HCT116 (cell line): ENCODE measurements at regions not wholly inside any gene's neighbourhood (a gene's known extent, or its start where the extent isn't known, plus 50 kb on each side); places are given as distances from the start of the nearest gene placed in this dataset.
"Not testable (repeated sequence)": the region's sequence is repeated elsewhere in the genome, so short reads cannot be mapped to it uniquely, and the experiment has no call there.

Experiments
- ATAC-seq: fragments of 200-7000 bp; cut with Tn5 transposase; 2 replicates; pipeline ENCODE4 v1.9.1; 2020; ENCODE audit warnings: mild to moderate bottlenecking, moderate library complexity
- BruUV-seq: library from RNA; stranded (reverse); fragments of 400-500 nt; replicated peaks from 2 replicates; lab custom pipeline; 2021; lab: Mats Ljungman, UMichigan
- CTCF ChIA-PET: fragments of 300-600 bp; sonication (Branson Sonifier 250); formaldehyde crosslinking; loops from one replicate; lab custom pipeline; 2021; ENCODE audit warnings: antibody characterized with exemption; lab: Charles Lee
- POLR2A ChIA-PET: fragments of 300-600, 350-600 bp; sonication (Branson Sonifier 250); formaldehyde crosslinking; loops from one replicate; lab custom pipeline; 2021; ENCODE audit warnings: antibody characterized with exemption; lab: Charles Lee
- RAD21 ChIA-PET, 2 experiments: fragments of 300-600 bp; sonication (Branson Sonifier 250); formaldehyde crosslinking; loops; one replicate each; lab custom pipeline; 2023; ENCODE audit warnings: low total read pairs in 2 of 2; ENCODE audit not compliant: uncharacterized antibody in 2 of 2, unreplicated experiment in 2 of 2, low non-redundant PET in 1 of 2; lab: Charles Lee
- DNase-seq: peaks from one replicate; pipeline ENCODE4 v3.0.0-alpha.2; 2010; ENCODE audit warnings: low read depth, low spot score
- H2AFZ ChIP-seq: fragments of 200-600 bp; shearing (Covaris generic), sonication (generic); 2 replicates; pipeline ENCODE4 v1.6.1; 2017; ENCODE audit warnings: low read depth, mixed run types, mixed read lengths, antibody characterized with exemption, low read length; ENCODE audit not compliant: poor library complexity, severe bottlenecking
- H3K27ac ChIP-seq: 2 replicates; pipeline ENCODE4 v1.5.1; 2012; ENCODE audit warnings: low read depth, low read length
- H3K27me3 ChIP-seq: fragments of 200-600 bp; sonication (generic); 2 replicates; pipeline ENCODE4 v1.6.1; 2016; ENCODE audit warnings: mixed run types, low read length, mixed read lengths; ENCODE audit not compliant: insufficient read depth
- H3K36me3 ChIP-seq, 2 experiments: fragments of 200-500 bp in 1 of 2; fragments of 200-600 bp in 1 of 2; sonication (Bioruptor generic) in 1 of 2; sonication (generic) in 1 of 2; 2 replicates each; pipeline versions ENCODE4 v1.5.1 to v1.6.1; 2014 to 2016; ENCODE audit warnings: low read length in 2 of 2, inconsistent platforms in 1 of 2, mixed read lengths in 1 of 2, mixed run types in 1 of 2; ENCODE audit not compliant: insufficient read depth in 2 of 2, control insufficient read depth in 1 of 2
- H3K4me1 ChIP-seq, 2 experiments: fragments of 200-600 bp in 1 of 2; sonication (generic) in 1 of 2; 2 replicates each; pipeline versions ENCODE4 v1.5.1 to v1.6.1; 2012 to 2017; ENCODE audit warnings: low read length in 2 of 2, inconsistent platforms in 1 of 2, mild to moderate bottlenecking in 1 of 2, mixed read lengths in 1 of 2, mixed run types in 1 of 2, moderate library complexity in 1 of 2; ENCODE audit not compliant: insufficient read depth in 2 of 2, control insufficient read depth in 1 of 2
- H3K4me2 ChIP-seq: fragments of 200-600 bp; sonication (generic); 2 replicates; pipeline ENCODE4 v1.6.1; 2017; ENCODE audit warnings: mixed run types, low read length, mixed read lengths
- H3K4me3 ChIP-seq, 2 experiments: fragments of 200-600 bp in 1 of 2; sonication (generic) in 1 of 2; replicated peaks in 1 of 2; 2 replicates each; pipeline ENCODE4 v1.5.1; 2011 to 2016; ENCODE audit warnings: low read length in 2 of 2, control low read depth in 1 of 2, low read depth in 1 of 2, mild to moderate bottlenecking in 1 of 2, mixed read lengths in 1 of 2, mixed run types in 1 of 2
- H3K79me2 ChIP-seq: fragments of 200-600 bp; sonication (generic); 2 replicates; pipeline ENCODE4 v1.6.1; 2017; ENCODE audit warnings: mild to moderate bottlenecking, mixed run types, low read length, moderate library complexity, mixed read lengths; ENCODE audit not compliant: insufficient read depth
- H3K9ac ChIP-seq: fragments of 200-600 bp; sonication (generic); 2 replicates; pipeline ENCODE4 v1.6.1; 2016; ENCODE audit warnings: low read length, mixed read lengths
- H3K9me2 ChIP-seq: fragments of 200-600 bp; sonication (generic), shearing (Covaris generic); 2 replicates; pipeline ENCODE4 v1.6.1; 2017; ENCODE audit warnings: mixed run types, mild to moderate bottlenecking, moderate library complexity; ENCODE audit not compliant: insufficient read depth
- H3K9me3 ChIP-seq, 2 experiments: fragments of 200-500 bp in 1 of 2; fragments of 200-600 bp in 1 of 2; sonication (Bioruptor generic) in 1 of 2; sonication (generic) in 1 of 2; 2 replicates each; pipeline ENCODE4 v1.6.1; 2014 to 2017; ENCODE audit warnings: low read length in 2 of 2, mixed read lengths in 2 of 2, inconsistent platforms in 1 of 2, low read depth in 1 of 2, mild to moderate bottlenecking in 1 of 2, mixed run types in 1 of 2, moderate library complexity in 1 of 2; ENCODE audit not compliant: control insufficient read depth in 1 of 2, insufficient read depth in 1 of 2
- H4K20me1 ChIP-seq: fragments of 200-600 bp; sonication (generic), shearing (Covaris generic); 2 replicates; pipeline ENCODE4 v1.6.1; 2017; ENCODE audit warnings: mixed run types, mild to moderate bottlenecking, moderate library complexity; ENCODE audit not compliant: insufficient read depth
- CEBPB ChIP-seq: IDR thresholded peaks from 2 replicates; pipeline ENCODE4 v1.6.1; 2012; ENCODE audit warnings: low read depth
- ELF1 ChIP-seq: IDR thresholded peaks from 2 replicates; pipeline ENCODE4 v1.6.1; 2012; ENCODE audit warnings: low read depth, borderline replicate concordance
- EZH2 ChIP-seq: fragments of 200-600 bp; sonication (generic); IDR thresholded peaks from 2 replicates; pipeline ENCODE4 v1.6.1; 2017; ENCODE audit warnings: antibody characterized with exemption, mixed run types
- EZH2phosphoT487 ChIP-seq: fragments of 200-600 bp; IDR thresholded peaks from 2 replicates; pipeline ENCODE4 v1.6.1; 2018; ENCODE audit warnings: antibody characterized with exemption, borderline replicate concordance
- FOSL1 ChIP-seq: IDR thresholded peaks from 2 replicates; pipeline ENCODE4 v1.6.1; 2012; ENCODE audit warnings: low read depth
- POLR2A ChIP-seq: IDR thresholded peaks from 2 replicates; pipeline ENCODE4 v1.7.0; 2011; ENCODE audit warnings: borderline replicate concordance; ENCODE audit not compliant: insufficient read depth, insufficient read length; ENCODE audit errors: extremely low read depth
- POLR2AphosphoS5 ChIP-seq: IDR thresholded peaks from 2 replicates; pipeline ENCODE4 v1.6.1; 2011; ENCODE audit warnings: mild to moderate bottlenecking, low read depth, low read length, moderate library complexity
- RAD21 ChIP-seq: IDR thresholded peaks from 2 replicates; pipeline ENCODE4 v1.6.1; 2012; ENCODE audit warnings: low read depth, mild to moderate bottlenecking
- SIN3A ChIP-seq: IDR thresholded peaks from 2 replicates; pipeline ENCODE4 v1.6.1; 2012; ENCODE audit warnings: low read depth
- SP1 ChIP-seq: IDR thresholded peaks from 2 replicates; pipeline ENCODE4 v1.6.1; 2012; ENCODE audit warnings: low read depth
- SRF ChIP-seq: IDR thresholded peaks from 2 replicates; pipeline ENCODE4 v1.6.1; 2012; ENCODE audit warnings: low read depth
- ZNF274 ChIP-seq: fragments of 200-500 bp; sonication (Bioruptor generic); IDR thresholded peaks from 2 replicates; pipeline ENCODE4 v1.6.1; 2014; ENCODE audit warnings: mild to moderate bottlenecking, low read depth, low read length, inconsistent platforms
- intact Hi-C: fragments of 100-400 bp; cut with micrococcal nuclease; formaldehyde crosslinking; loops from 2 replicates; pipeline ENCODE4 v1.10.0; 2022
- TF ChIP-seq, protein P1 (sequence below): IDR thresholded peaks from 2 replicates; pipeline ENCODE4 v1.6.1; 2012
- TF ChIP-seq, protein P2 (sequence below): IDR thresholded peaks from 2 replicates; pipeline ENCODE4 v1.6.1; 2011; ENCODE audit warnings: mild to moderate bottlenecking, low read length, moderate library complexity; ENCODE audit not compliant: insufficient replicate concordance; ENCODE audit errors: extremely low read depth

DNA sequence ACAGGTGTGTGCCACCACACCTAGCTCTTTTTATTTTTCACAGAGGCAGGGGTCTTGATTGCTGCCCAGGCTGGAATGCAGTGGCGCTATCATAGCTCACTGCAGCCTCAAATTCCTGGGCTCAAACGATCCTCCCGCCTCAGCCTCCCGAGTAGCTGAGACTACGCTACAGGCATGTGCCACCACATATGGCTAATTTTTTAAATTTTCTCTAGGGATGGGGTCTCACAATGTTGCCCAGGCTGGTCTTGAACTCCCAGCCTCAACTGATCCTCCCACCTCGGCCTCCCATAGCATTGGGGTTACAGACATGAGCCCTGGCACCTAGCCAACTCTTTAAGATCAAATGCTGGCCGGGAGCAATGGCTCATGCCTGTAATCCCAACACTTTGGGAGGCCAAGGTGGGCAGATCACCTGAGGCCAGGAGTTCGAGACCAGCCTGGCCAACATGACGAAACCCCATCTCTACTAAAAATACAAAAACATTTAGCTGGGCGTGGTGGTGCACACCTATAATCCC is 50.6 kb upstream of the MYL10 start:
- H3K4me3 ChIP-seq, H4K20me1 ChIP-seq, RAD21 ChIA-PET, H3K9ac ChIP-seq, H3K36me3 ChIP-seq, H3K27me3 ChIP-seq, BruUV-seq, ATAC-seq, H3K4me2 ChIP-seq, POLR2A ChIA-PET, CTCF ChIA-PET, H3K27ac ChIP-seq, intact Hi-C loops, H3K79me2 ChIP-seq, H3K9me2 ChIP-seq, DNase-seq, H2AFZ ChIP-seq, H3K9me3 ChIP-seq: not testable (repeated sequence)
- H3K4me1 ChIP-seq: peaks cover 12 to 20% of the 10 kb centered on the region in 2 experiments

DNA sequence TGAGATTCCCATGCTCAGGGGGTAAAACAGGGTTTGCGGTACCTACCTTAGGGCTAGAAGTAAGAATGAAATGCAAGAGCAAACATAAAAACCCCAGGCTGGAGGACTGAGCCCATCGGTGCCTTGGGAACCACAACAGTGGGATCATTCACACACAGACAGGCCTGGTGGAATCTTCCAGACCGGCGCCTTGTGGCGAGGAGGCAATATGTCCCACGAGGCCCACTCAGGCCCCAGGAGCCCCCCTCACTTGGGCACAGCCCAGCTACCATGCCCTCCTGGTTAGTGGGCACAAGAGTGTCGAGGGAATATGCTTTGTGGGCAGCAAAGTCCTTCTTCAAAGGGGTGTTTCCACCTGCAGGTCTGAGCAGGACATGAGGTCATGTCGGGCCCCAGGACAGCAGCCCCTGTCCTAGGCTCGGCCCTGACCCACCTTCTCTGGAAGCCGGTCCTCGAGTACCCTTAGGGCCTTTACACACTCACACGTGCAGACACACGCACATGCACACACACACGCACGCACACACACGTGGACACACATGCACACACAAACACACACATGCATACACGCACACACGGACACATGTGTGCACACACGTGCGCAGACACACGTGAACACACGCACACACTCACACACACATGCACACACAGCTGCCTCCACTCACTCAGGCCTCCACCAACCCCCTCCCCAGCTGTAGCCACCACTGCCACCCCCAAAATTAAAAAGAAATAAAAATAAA is 51.5 kb upstream of the MYL10 start:
- no peak overlapping the region for H3K27ac ChIP-seq
- no peaks in the 10 kb centered on the region for H3K9me2 ChIP-seq
- no peak for TF ChIP-seq POLR2AphosphoS5
- TF ChIP-seq SRF: no peak
- TF ChIP-seq SP1: no peak
- no peak for TF ChIP-seq FOSL1
- no peak for TF ChIP-seq RAD21
- no peak for TF ChIP-seq SIN3A
- no peak for TF ChIP-seq ZNF274
- TF ChIP-seq, protein P1, sequence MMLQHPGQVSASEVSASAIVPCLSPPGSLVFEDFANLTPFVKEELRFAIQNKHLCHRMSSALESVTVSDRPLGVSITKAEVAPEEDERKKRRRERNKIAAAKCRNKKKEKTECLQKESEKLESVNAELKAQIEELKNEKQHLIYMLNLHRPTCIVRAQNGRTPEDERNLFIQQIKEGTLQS: no peak
- TF ChIP-seq EZH2: no peak
- no peak for TF ChIP-seq POLR2A
- TF ChIP-seq CEBPB: no peak
- TF ChIP-seq ELF1: no peak
- no peak for TF ChIP-seq EZH2phosphoT487
- TF ChIP-seq, protein P2, sequence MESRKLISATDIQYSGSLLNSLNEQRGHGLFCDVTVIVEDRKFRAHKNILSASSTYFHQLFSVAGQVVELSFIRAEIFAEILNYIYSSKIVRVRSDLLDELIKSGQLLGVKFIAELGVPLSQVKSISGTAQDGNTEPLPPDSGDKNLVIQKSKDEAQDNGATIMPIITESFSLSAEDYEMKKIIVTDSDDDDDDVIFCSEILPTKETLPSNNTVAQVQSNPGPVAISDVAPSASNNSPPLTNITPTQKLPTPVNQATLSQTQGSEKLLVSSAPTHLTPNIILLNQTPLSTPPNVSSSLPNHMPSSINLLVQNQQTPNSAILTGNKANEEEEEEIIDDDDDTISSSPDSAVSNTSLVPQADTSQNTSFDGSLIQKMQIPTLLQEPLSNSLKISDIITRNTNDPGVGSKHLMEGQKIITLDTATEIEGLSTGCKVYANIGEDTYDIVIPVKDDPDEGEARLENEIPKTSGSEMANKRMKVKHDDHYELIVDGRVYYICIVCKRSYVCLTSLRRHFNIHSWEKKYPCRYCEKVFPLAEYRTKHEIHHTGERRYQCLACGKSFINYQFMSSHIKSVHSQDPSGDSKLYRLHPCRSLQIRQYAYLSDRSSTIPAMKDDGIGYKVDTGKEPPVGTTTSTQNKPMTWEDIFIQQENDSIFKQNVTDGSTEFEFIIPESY: no peak
- H4K20me1 ChIP-seq: no peaks in the 10 kb centered on the region
- BruUV-seq: no TSS peak
- no peak overlapping the region for H3K9ac ChIP-seq
- ATAC-seq: peak; percentile 24
- no peaks in the 10 kb centered on the region for H3K27me3 ChIP-seq
- no peak overlapping the region for H2AFZ ChIP-seq
- ChIA-PET CTCF (no interaction called here), RAD21 (interaction anchor here (0.6 to 1.8 kb wide), 2 partner anchors 137 to 138 kb away, joined by 3 to 4 read pairs; no protein-coding TSS in a partner anchor), POLR2A (no interaction called here)
- no peak overlapping the region for H3K4me3 ChIP-seq
- no peaks in the 10 kb centered on the region for H3K79me2 ChIP-seq
- H3K9me3 ChIP-seq: no peaks in the 10 kb centered on the region
- intact Hi-C loops: no loop called here
- H3K4me2 ChIP-seq: peak overlapping the region; percentile 60
- DNase-seq: no peak
- no peaks in the 10 kb centered on the region for H3K36me3 ChIP-seq
- H3K4me1 ChIP-seq: peaks cover 12 to 20% of the 10 kb centered on the region in 2 experiments
